HepG2 (cell line): ENCODE measurements at regions not wholly inside any gene's neighbourhood (a gene's known extent, or its start where the extent isn't known, plus 50 kb on each side); places are given as distances from the start of the nearest gene placed in this dataset.

Experiments
- ATAC-seq: fragments of 200-7000 bp; cut with Tn5 transposase; 3 replicates; pipeline ENCODE4 v1.9.1; 2020; ENCODE audit warnings: mild to moderate bottlenecking, moderate library complexity
- BruUV-seq: library from RNA; stranded (reverse); fragments of 400-500 nt; replicated peaks from 2 replicates; lab custom pipeline; 2021; lab: Mats Ljungman, UMichigan
- CTCF ChIA-PET: fragments of 300-600 bp; formaldehyde crosslinking; extraction: SDS; loops from one replicate; lab custom pipeline; 2021; ENCODE audit warnings: low total read pairs, inconsistent platforms, low intra/inter-chr PET ratio; lab: Yijun Ruan, JAX
- POLR2A ChIA-PET: fragments of 350-600 bp; sonication (Branson Sonifier 250); formaldehyde crosslinking; loops from one replicate; lab custom pipeline; 2020; ENCODE audit warnings: antibody characterized with exemption, inconsistent platforms; lab: Yijun Ruan, JAX
- DNase-seq: peaks from one replicate; pipeline ENCODE4 v3.0.0-alpha.2; 2015; ENCODE audit warnings: low spot score
- FAIRE-seq: peaks from 3 replicates; lab custom pipeline; 2011; peaks lifted over from hg19 to GRCh38; lab: Jason Lieb, UNC
- H2AFZ ChIP-seq: one replicate; pipeline ENCODE4 v1.6.1; 2011; ENCODE audit warnings: low read length, inconsistent platforms
- H3K27ac ChIP-seq: fragments of 300-600 bp; 3 replicates; pipeline ENCODE4 v1.8.0; 2011; ENCODE audit warnings: mixed run types, mild to moderate bottlenecking, mixed read lengths, low read length, inconsistent platforms; ENCODE audit not compliant: insufficient read depth; ENCODE audit errors: extremely low read length
- H3K27me3 ChIP-seq, 2 experiments: fragments of 200-600 bp in 1 of 2; 2 replicates in 1 of 2; 3 replicates in 1 of 2; pipeline versions ENCODE4 v1.6.0 to v1.8.0; 2011; ENCODE audit warnings: low read length in 2 of 2, mild to moderate bottlenecking in 2 of 2, moderate library complexity in 2 of 2, inconsistent platforms in 1 of 2; ENCODE audit not compliant: insufficient read depth in 2 of 2, control insufficient read depth in 1 of 2
- H3K36me3 ChIP-seq, 2 experiments: fragments of 200-600 bp in 1 of 2; replicated peaks in 1 of 2; 2 replicates in 1 of 2; 3 replicates in 1 of 2; pipeline versions ENCODE4 v1.5.1 to v1.8.0; 2011; ENCODE audit warnings: low read length in 2 of 2, inconsistent platforms in 1 of 2; ENCODE audit not compliant: insufficient read depth in 2 of 2, control insufficient read depth in 1 of 2
- H3K4me1 ChIP-seq: 2 replicates; pipeline ENCODE4 v1.5.1; 2012; ENCODE audit warnings: low read length, inconsistent platforms; ENCODE audit not compliant: insufficient read depth
- H3K4me2 ChIP-seq: 2 replicates; pipeline ENCODE4 v1.6.0; 2011; ENCODE audit warnings: low read depth, low read length, inconsistent platforms
- H3K4me3 ChIP-seq, 3 experiments: fragments of 200-600 bp in 1 of 3; sonication (generic), shearing (Covaris generic) in 1 of 3; replicated peaks in 1 of 3; 2 replicates each; pipeline ENCODE4 v1.5.1; 2011 to 2016; ENCODE audit warnings: low read length in 3 of 3, inconsistent platforms in 2 of 3, low read depth in 2 of 3, mild to moderate bottlenecking in 2 of 3, control low read depth in 1 of 3, mixed read lengths in 1 of 3; ENCODE audit not compliant: insufficient read depth in 1 of 3
- H3K79me2 ChIP-seq: one replicate; pipeline ENCODE4 v1.6.1; 2011; ENCODE audit warnings: low read length, inconsistent platforms; ENCODE audit not compliant: insufficient read depth
- H3K9ac ChIP-seq: 2 replicates; pipeline ENCODE4 v1.6.0; 2011; ENCODE audit warnings: mild to moderate bottlenecking, low read depth, low read length, inconsistent platforms; ENCODE audit not compliant: insufficient read depth
- H3K9me3 ChIP-seq: 2 replicates; pipeline ENCODE4 v1.5.1; 2012; ENCODE audit warnings: mild to moderate bottlenecking, low read length
- H4K20me1 ChIP-seq: 2 replicates; pipeline ENCODE4 v1.6.0; 2011; ENCODE audit warnings: inconsistent platforms, mild to moderate bottlenecking, low read length, moderate library complexity; ENCODE audit not compliant: insufficient read depth
- ATF2 ChIP-seq: sonication (generic); formaldehyde crosslinking; IDR thresholded peaks from 2 replicates; pipeline ENCODE4 v1.4.0; 2020; ENCODE audit warnings: missing genetic modification reagents
- CBX5 ChIP-seq: sonication (generic); formaldehyde crosslinking; IDR thresholded peaks from 2 replicates; pipeline ENCODE4 v1.4.0; 2020; ENCODE audit warnings: missing genetic modification reagents, borderline replicate concordance
- DBP ChIP-seq: sonication (generic); formaldehyde crosslinking; IDR thresholded peaks from 2 replicates; pipeline ENCODE4 v1.4.0; 2020; ENCODE audit warnings: missing genetic modification reagents; ENCODE audit errors: not compliant biosample characterization
- FUBP1 ChIP-seq: sonication (generic); formaldehyde crosslinking; IDR thresholded peaks from 2 replicates; pipeline ENCODE4 v1.5.1; 2020; ENCODE audit warnings: missing genetic modification reagents, mild to moderate bottlenecking, borderline replicate concordance
- HNRNPH1 ChIP-seq: fragments of 200-400 bp; formaldehyde crosslinking; optimal IDR thresholded peaks from 2 replicates; pipeline ENCODE3; 2017; ENCODE audit warnings: mild to moderate bottlenecking, low read depth, low read length
- KLF9 ChIP-seq: IDR thresholded peaks from 2 replicates; pipeline ENCODE4 v1.6.1; 2016; ENCODE audit warnings: low read depth
- MIER3 ChIP-seq: IDR thresholded peaks from 2 replicates; pipeline ENCODE4 v1.6.1; 2016; ENCODE audit warnings: missing compliant biosample characterization, borderline replicate concordance
- SNAI1 ChIP-seq: sonication (generic); formaldehyde crosslinking; IDR thresholded peaks from 2 replicates; pipeline ENCODE4 v1.5.0; 2020; ENCODE audit warnings: mild to moderate bottlenecking, missing genetic modification reagents, borderline replicate concordance
- XRCC5 ChIP-seq: fragments of 200-400 bp; formaldehyde crosslinking; optimal IDR thresholded peaks from 2 replicates; pipeline ENCODE3; 2017; ENCODE audit warnings: mild to moderate bottlenecking, low read length
- ZMYM3 ChIP-seq: sonication (generic); formaldehyde crosslinking; IDR thresholded peaks from 2 replicates; pipeline ENCODE4 v1.5.1; 2020; ENCODE audit warnings: mild to moderate bottlenecking, missing genetic modification reagents
- ZNF543 ChIP-seq: sonication (generic); formaldehyde crosslinking; IDR thresholded peaks from 2 replicates; pipeline ENCODE4 v1.4.0; 2020; ENCODE audit warnings: mild to moderate bottlenecking, missing genetic modification reagents
- ZNF761 ChIP-seq: sonication (generic); formaldehyde crosslinking; conservative IDR thresholded peaks from 2 replicates; pipeline ENCODE4 v1.4.0; 2020; ENCODE audit warnings: mild to moderate bottlenecking, missing genetic modification reagents
- ZSCAN12 ChIP-seq: sonication (generic); formaldehyde crosslinking; IDR thresholded peaks from 2 replicates; pipeline ENCODE4 v1.9.0; 2021; ENCODE audit warnings: mild to moderate bottlenecking, missing genetic modification reagents
- WGBS: methylation state at CpG from one replicate; pipeline ENCODE4 v1.1.6; 2017; ENCODE audit warnings: low lambda C conversion rate; 5-methylcytosine and 5-hydroxymethylcytosine counted together
- in situ Hi-C: cut with HindIII; loops from 2 replicates; pipeline ENCODE4 v1.10.0; 2017; ENCODE audit warnings: low pct_unique_long_range_greater_than_20kb; ENCODE audit not compliant: extremely low pct_ligation_motif_present
- intact Hi-C: fragments of 100-400 bp; cut with micrococcal nuclease; formaldehyde crosslinking; loops from one replicate; pipeline ENCODE4 v1.10.0; 2022; ENCODE audit not compliant: unreplicated experiment
- TF ChIP-seq, protein P1 (sequence below): sonication (generic); formaldehyde crosslinking; IDR thresholded peaks from 2 replicates; pipeline ENCODE4 v1.5.1; 2020; ENCODE audit warnings: mild to moderate bottlenecking, missing genetic modification reagents, moderate library complexity
- TF ChIP-seq, protein P2 (sequence below): sonication (generic); formaldehyde crosslinking; IDR thresholded peaks from 2 replicates; pipeline ENCODE4 v1.8.0; 2022; ENCODE audit warnings: missing genetic modification reagents, mild to moderate bottlenecking, borderline replicate concordance

GRCh38 chr3:182450942-182451787 is 342.1 kb upstream of the ATP11B start:
- Histone ChIP-seq H3K4me3 (no peak overlapping the region), H3K4me1 (no peaks in the 10 kb centered on the region), H3K27ac (no peak overlapping the region), H3K36me3 (no peaks in the 10 kb centered on the region), H4K20me1 (no peaks in the 10 kb centered on the region), H3K9me3 (no peaks in the 10 kb centered on the region), H3K9ac (no peak overlapping the region), H3K79me2 (no peaks in the 10 kb centered on the region), H3K27me3 (no peaks in the 10 kb centered on the region), H3K4me2 (no peak overlapping the region), H2AFZ (no peak overlapping the region)
- POLR2A ChIA-PET, result no interaction called here
- BruUV-seq, result no TSS peak
- no peak for DNase-seq
- no peak for ATAC-seq
- no peak for FAIRE-seq
- in situ Hi-C loops (no loop called here), intact Hi-C loops (no loop called here)
- 25% methylated on average over 6 of the region's 6 CpGs for WGBS
- CTCF ChIA-PET, result no interaction called here
- TF ChIP-seq ZNF543 (CRISPR knock-in tag) (no peak), FUBP1 (CRISPR knock-in tag) (no peak), ATF2 (CRISPR knock-in tag) (no peak), MIER3 (CRISPR knock-in tag) (no peak), XRCC5 (no peak), ZNF761 (no peak), ZMYM3 (CRISPR knock-in tag) (no peak), CBX5 (CRISPR knock-in tag) (no peak), SNAI1 (no peak), HNRNPH1 (no peak), ZSCAN12 (CRISPR knock-in tag) (no peak), KLF9 (CRISPR knock-in tag) (no peak), DBP (CRISPR knock-in tag) (no peak)
- TF ChIP-seq, protein P1, sequence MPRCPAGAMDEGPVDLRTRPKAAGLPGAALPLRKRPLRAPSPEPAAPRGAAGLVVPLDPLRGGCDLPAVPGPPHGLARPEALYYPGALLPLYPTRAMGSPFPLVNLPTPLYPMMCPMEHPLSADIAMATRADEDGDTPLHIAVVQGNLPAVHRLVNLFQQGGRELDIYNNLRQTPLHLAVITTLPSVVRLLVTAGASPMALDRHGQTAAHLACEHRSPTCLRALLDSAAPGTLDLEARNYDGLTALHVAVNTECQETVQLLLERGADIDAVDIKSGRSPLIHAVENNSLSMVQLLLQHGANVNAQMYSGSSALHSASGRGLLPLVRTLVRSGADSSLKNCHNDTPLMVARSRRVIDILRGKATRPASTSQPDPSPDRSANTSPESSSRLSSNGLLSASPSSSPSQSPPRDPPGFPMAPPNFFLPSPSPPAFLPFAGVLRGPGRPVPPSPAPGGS (CRISPR knock-in tag), result no peak
- TF ChIP-seq, protein P2, sequence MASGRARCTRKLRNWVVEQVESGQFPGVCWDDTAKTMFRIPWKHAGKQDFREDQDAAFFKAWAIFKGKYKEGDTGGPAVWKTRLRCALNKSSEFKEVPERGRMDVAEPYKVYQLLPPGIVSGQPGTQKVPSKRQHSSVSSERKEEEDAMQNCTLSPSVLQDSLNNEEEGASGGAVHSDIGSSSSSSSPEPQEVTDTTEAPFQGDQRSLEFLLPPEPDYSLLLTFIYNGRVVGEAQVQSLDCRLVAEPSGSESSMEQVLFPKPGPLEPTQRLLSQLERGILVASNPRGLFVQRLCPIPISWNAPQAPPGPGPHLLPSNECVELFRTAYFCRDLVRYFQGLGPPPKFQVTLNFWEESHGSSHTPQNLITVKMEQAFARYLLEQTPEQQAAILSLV (CRISPR knock-in tag), result no peak
